ENCODE measurements at regions not wholly inside any gene's neighbourhood (a gene's known extent, or its start where the extent isn't known, plus 50 kb on each side); places are given as distances from the start of the nearest gene placed in this dataset.
A peak's percentile ranks its signal among the peaks of the same experiment; 100 is the strongest.
"Not testable (repeated sequence)": the region's sequence is repeated elsewhere in the genome, so short reads cannot be mapped to it uniquely, and the experiment has no call there.

GRCh38 chr1:235059221-235059620 lies 69.4 kb downstream of the TOMM20 start:
- DNase-seq (ENCODE audit: low read depth) = no peak

- no peak for DNase-seq (ENCODE audit: low read depth)
Measured at GRCh38 chr1:235058695-235059094, 69.9 kb downstream of the TOMM20 start.

GRCh38 chr1:235057385-235058306 lies 71.0 kb downstream of the TOMM20 start:
- no peak for DNase-seq (ENCODE audit: low read depth)

- peak; percentile 54 for DNase-seq (ENCODE audit: low read depth)
Measured at GRCh38 chr1:235056937-235057336, 71.7 kb downstream of the TOMM20 start.

GRCh38 chr1:235054936-235055335 lies 73.7 kb downstream of the TOMM20 start:
- DNase-seq (ENCODE audit: low read depth) = no peak

- no peak for DNase-seq (ENCODE audit: low read depth)
Measured at GRCh38 chr1:235054466-235054865, 74.2 kb downstream of the TOMM20 start.

- DNase-seq (ENCODE audit: low read depth) = no peak
Measured at GRCh38 chr1:235052067-235053008, 76.3 kb downstream of the TOMM20 start.

GRCh38 chr1:235051521-235051920 lies 77.1 kb downstream of the TOMM20 start:
- no peak for DNase-seq (ENCODE audit: low read depth)

GRCh38 chr1:235050911-235051360 lies 77.7 kb downstream of the TOMM20 start:
- peak; percentile 62 for DNase-seq (ENCODE audit: low read depth)

- DNase-seq (ENCODE audit: low read depth) = not testable (repeated sequence)
Measured at GRCh38 chr1:235049716-235050378, 78.8 kb downstream of the TOMM20 start.

GRCh38 chr1:235049217-235049616 lies 79.4 kb downstream of the TOMM20 start:
- DNase-seq (ENCODE audit: low read depth) = no peak

- no peak for DNase-seq (ENCODE audit: low read depth)
Measured at GRCh38 chr1:235047331-235047871, 81.2 kb downstream of the TOMM20 start.

- DNase-seq (ENCODE audit: low read depth) = no peak
Measured at GRCh38 chr1:235045921-235046601, 82.6 kb downstream of the TOMM20 start.

GRCh38 chr1:235045034-235045690 lies 83.5 kb downstream of the TOMM20 start:
- DNase-seq (ENCODE audit: low read depth) = no peak

- DNase-seq (ENCODE audit: low read depth) = no peak
Measured at GRCh38 chr1:235043234-235043633, 85.4 kb downstream of the TOMM20 start.

GRCh38 chr1:235038701-235039100 lies 89.9 kb downstream of the TOMM20 start:
- DNase-seq (ENCODE audit: low read depth) = no peak

- DNase-seq (ENCODE audit: low read depth) = no peak
Measured at GRCh38 chr1:235035928-235036327, 92.7 kb downstream of the TOMM20 start.

- no peak for DNase-seq (ENCODE audit: low read depth)
Measured at GRCh38 chr1:235030919-235031596, 97.6 kb downstream of the TOMM20 start.

- DNase-seq (ENCODE audit: low read depth) = no peak
Measured at GRCh38 chr1:235027862-235028250, 100.8 kb downstream of the TOMM20 start.

All from Daoy (cell line).